GM19395 (cell line): ENCODE measurements at regions not wholly inside any gene's neighbourhood (a gene's known extent, or its start where the extent isn't known, plus 50 kb on each side); places are given as distances from the start of the nearest gene placed in this dataset.
"Not testable (repeated sequence)": the region's sequence is repeated elsewhere in the genome, so short reads cannot be mapped to it uniquely, and the experiment has no call there.

Experiments
- ATAC-seq: cut with Tn5 transposase; IDR thresholded peaks from one replicate; pipeline ENCODE4 v1.9.1; 2021; ENCODE audit warnings: mild to moderate bottlenecking, moderate library complexity; ENCODE audit not compliant: unreplicated experiment

- ATAC-seq = no peak
Observed at GRCh38 chrX:137858106-137858505, 292.2 kb downstream of the ZIC3 start.

DNA sequence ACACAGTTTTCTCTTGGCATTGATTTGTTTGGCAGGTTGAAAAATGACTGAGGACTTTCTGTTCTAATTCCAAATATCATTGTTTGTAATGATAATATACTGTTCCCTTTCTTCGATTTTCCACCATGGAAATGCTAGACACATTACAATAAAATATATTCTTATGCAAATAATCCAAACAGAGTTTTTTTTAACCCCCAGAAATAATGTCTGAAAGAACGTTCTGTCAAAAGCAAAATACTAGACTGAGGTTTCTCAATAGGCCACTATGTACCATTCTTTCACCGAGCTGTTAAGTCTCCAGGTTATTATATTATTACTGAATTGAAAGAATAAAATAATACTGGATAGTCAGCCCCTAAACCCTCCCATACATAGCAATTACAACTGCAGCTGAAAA is 312.5 kb downstream of the ZIC3 start:
- ATAC-seq = no peak

- no peak for ATAC-seq
Observed at GRCh38 chrX:137882960-137883359, 317.0 kb downstream of the ZIC3 start.

DNA sequence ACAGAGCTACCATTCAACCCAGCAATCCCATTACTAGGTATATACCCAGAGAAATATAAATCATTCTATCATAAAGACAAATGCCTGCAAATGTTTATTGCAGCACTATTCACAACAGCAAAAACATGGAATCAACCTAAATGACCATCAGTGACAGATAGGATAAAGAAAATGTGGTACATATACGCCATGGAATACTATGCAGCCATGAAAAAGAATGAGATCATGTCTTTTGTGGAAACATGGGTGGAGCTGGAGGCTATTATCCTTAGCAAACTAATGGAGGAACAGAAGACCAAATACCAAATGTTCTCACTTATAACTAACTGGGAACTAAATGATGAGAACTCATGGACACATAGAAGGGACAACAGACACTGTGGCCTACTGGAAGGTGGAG is 318.9 kb downstream of the ZIC3 start:
- ATAC-seq = not testable (repeated sequence)

- no peak for ATAC-seq
Observed at GRCh38 chrX:137891431-137891830, 325.5 kb downstream of the ZIC3 start.

GRCh38 chrX:137896123-137896522 is 330.2 kb downstream of the ZIC3 start:
- ATAC-seq = no peak

GRCh38 chrX:137915466-137915865 is 349.5 kb downstream of the ZIC3 start:
- ATAC-seq = no peak

DNA sequence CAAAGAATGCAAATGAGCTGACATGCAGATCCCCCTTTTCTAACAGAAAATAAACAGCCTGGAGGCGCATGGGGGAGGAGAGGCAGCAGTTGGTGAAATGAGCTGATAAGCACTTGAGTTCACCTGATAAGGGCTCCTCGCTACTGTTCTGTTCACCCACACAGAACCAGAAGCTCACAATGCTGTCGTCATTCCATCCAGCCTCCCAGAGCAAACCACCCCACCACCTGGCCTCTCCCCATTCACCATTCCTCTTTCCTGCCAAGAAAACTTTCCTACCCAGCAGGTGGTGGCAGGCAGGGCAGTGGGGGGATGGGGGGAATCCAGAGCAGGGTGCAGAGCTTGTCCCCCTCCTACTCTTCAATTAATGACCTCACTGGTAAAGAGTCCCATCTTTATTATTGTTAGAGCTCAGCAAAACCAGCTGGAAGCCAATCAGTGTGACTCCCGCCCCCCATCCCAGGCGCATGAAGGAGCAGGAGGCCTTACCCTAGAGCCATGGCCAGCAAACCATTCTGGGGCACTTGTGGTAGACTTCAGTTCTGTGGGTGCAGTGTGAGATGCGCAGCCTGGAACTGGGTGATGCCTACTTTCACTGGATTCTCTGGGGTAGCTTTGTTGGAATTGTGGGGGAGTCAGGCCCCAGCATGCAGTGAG is 350.3 kb downstream of the ZIC3 start:
- ATAC-seq = no peak

GRCh38 chrX:137926090-137926489 is 360.2 kb downstream of the ZIC3 start:
- ATAC-seq = no peak

DNA sequence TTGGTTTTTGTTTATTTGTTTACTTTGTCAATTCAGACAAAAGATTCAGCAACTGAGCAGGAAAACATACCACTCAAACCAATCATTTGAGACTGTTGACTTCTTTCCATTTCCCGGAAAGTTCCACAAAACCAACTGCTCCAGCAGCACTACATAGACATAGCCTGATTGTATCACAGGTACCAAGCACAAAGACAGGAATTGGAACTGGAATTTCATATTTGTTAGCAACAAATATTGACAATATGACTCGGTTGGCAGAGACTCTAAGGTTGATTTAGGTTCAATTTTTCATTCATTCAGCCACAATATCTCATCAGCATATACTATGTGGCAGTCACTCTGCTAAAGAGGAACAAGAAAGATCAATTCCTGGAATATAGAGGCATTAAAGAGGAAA is 364.0 kb downstream of the ZIC3 start:
- no peak for ATAC-seq

- no peak for ATAC-seq
Observed at GRCh38 chrX:137930533-137930932, 364.6 kb downstream of the ZIC3 start.

GRCh38 chrX:137934214-137934613 is 368.3 kb downstream of the ZIC3 start:
- not testable (repeated sequence) for ATAC-seq

GRCh38 chrX:137934887-137935286 is 369.0 kb downstream of the ZIC3 start:
- ATAC-seq = not testable (repeated sequence)

- no peak for ATAC-seq
Observed at GRCh38 chrX:137945470-137945869, 379.5 kb downstream of the ZIC3 start.

- no peak for ATAC-seq
Observed at GRCh38 chrX:137969191-137969590, 403.3 kb downstream of the ZIC3 start.

GRCh38 chrX:137982472-137983172 is 416.7 kb downstream of the ZIC3 start:
- no peak for ATAC-seq

DNA sequence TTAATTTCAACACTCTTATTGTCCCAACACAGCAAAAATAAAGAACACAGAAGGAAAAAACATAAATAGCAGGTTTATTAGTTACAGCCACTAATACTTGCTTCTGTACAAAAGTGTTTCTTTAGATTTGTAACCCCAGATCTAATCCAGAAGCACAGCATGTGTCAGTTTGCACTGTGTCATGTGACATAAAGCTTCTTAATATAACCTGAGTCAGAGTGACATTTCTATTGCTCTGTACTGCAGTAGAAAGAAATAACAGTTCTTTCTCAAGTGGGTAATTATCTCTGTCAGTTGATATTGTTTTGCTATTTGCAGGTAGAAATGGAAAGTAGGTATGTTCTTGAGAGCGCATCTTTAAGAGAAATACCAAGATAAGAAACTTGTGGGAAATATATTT is 422.5 kb downstream of the ZIC3 start:
- no peak for ATAC-seq

- no peak for ATAC-seq
Observed at GRCh38 chrX:137998619-137999018, 432.7 kb downstream of the ZIC3 start.

- ATAC-seq = no peak
Observed at GRCh38 chrX:137999071-137999470, 433.1 kb downstream of the ZIC3 start.

DNA sequence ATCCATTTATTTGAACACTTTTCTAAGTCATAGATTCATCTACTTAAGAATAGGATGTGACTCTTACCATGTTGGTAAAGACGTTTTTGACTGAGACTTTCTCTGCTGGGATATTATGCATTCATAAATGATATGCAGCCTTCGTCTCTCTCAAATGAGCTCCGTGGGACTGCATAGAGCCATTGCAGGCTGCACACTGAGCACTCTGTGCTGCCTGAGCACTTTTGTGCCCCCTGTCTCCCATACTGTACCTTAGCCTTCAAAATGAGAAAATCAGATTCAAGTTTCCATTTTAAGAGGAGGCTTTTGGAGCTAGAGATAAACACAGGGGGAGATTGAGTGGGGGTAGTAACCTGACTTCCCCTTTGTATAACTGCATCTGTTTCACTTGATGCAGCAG is 433.6 kb downstream of the ZIC3 start:
- no peak for ATAC-seq

DNA sequence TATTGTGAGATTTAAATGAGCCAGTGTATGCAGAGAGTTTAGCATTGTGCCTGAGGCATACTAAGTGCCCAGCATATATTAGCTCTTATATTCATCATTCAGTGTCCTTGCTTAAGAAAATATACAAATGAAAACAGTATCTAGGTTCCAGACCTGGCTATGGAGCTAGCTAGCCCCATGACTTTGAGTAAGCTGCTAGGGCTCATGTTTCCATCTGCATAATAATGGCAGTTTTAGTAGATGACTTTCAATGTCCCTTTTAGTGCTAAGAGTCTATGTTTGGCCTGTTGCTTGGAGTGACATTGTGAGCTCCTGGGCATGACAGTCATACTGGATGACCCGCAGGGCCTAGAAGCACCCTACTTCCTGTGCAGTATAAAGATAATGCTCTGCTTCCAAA is 435.3 kb downstream of the ZIC3 start:
- no peak for ATAC-seq

DNA sequence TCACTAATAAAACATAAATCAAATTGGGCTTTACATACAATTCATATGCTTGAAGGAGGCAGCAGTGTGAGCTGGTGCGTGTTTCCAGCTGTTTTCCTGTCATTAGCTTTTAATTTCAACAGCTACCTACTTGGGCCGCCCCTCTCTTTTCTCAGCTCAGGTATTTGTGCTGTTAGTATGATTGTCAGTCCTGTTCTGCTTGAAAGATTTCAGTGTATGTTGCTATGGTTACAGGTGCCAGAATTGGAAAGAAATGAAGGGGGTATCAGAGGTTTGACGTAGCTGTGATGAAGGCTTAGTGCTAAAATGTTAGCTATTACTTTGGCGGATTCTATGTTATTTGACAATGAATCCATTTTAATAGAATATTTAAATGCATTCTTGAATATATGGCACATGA is 440.3 kb downstream of the ZIC3 start:
- no peak for ATAC-seq

GRCh38 chrX:138008281-138008680 is 442.4 kb downstream of the ZIC3 start:
- no peak for ATAC-seq
